Chondrocyte (in vitro differentiated cells): ENCODE measurements at regions not wholly inside any gene's neighbourhood (a gene's known extent, or its start where the extent isn't known, plus 50 kb on each side); places are given as distances from the start of the nearest gene placed in this dataset.
"Not testable (repeated sequence)": the region's sequence is repeated elsewhere in the genome, so short reads cannot be mapped to it uniquely, and the experiment has no call there.

Source experiments
- DNase-seq: peaks from one replicate; pipeline ENCODE4 v3.0.0; 2021; ENCODE audit warnings: mixed read lengths, low spot score
- H3K27ac Mint-ChIP-seq: one replicate; pipeline ENCODE4 v1.8.0; 2021; ENCODE audit warnings: mild to moderate bottlenecking, moderate library complexity, mixed read lengths; ENCODE audit not compliant: unreplicated experiment
- H3K27me3 Mint-ChIP-seq: 2 replicates; pipeline ENCODE4 v1.8.0; 2021; ENCODE audit warnings: low read depth, mixed read lengths
- H3K36me3 Mint-ChIP-seq: 2 replicates; pipeline ENCODE4 v1.8.0; 2021; ENCODE audit warnings: low read depth, mixed read lengths
- H3K4me1 Mint-ChIP-seq: 2 replicates; pipeline ENCODE4 v1.8.0; 2021; ENCODE audit warnings: low read depth, mild to moderate bottlenecking, mixed read lengths
- H3K4me3 Mint-ChIP-seq: one replicate; pipeline ENCODE4 v1.8.0; 2021; ENCODE audit warnings: mild to moderate bottlenecking, moderate library complexity, mixed read lengths; ENCODE audit not compliant: unreplicated experiment
- H3K9me3 Mint-ChIP-seq: 2 replicates; pipeline ENCODE4 v1.8.0; 2021; ENCODE audit warnings: low read depth, mixed read lengths
- CTCF ChIP-seq: fragments of 200-600 bp; sonication (generic); IDR thresholded peaks from 2 replicates; pipeline ENCODE4 v1.5.0; 2021; ENCODE audit warnings: antibody characterized with exemption, mild to moderate bottlenecking, moderate library complexity

- TF ChIP-seq CTCF, result no peak
- no peaks in the 10 kb centered on the region for H3K9me3 Mint-ChIP-seq
Observed at GRCh38 chr4:91729851-91730250, 573.9 kb upstream of the GRID2 start.

GRCh38 chr4:91734682-91735081 is 569.1 kb upstream of the GRID2 start:
- DNase-seq, result no peak
- no peaks in the 10 kb centered on the region for H3K36me3 Mint-ChIP-seq
- TF ChIP-seq CTCF, result peak; percentile 37
- no peaks in the 10 kb centered on the region for H3K4me1 Mint-ChIP-seq
- H3K9me3 Mint-ChIP-seq, result no peaks in the 10 kb centered on the region
- peaks cover 5% of the 10 kb centered on the region for H3K27me3 Mint-ChIP-seq
- H3K27ac Mint-ChIP-seq, result no peak overlapping the region
- no peak overlapping the region for H3K4me3 Mint-ChIP-seq

More at GRCh38 chr4:91729851-91730250, 573.9 kb upstream of the GRID2 start:
- Mint-ChIP-seq H3K4me3 (no peak overlapping the region), H3K27ac (no peak overlapping the region), H3K27me3 (peaks cover 4% of the 10 kb centered on the region), H3K4me1 (no peaks in the 10 kb centered on the region), H3K36me3 (no peaks in the 10 kb centered on the region)
- DNase-seq, result no peak

GRCh38 chr4:91738831-91739230 is 564.9 kb upstream of the GRID2 start:
- not testable (repeated sequence) for H3K36me3 Mint-ChIP-seq, DNase-seq, H3K9me3 Mint-ChIP-seq, H3K27ac Mint-ChIP-seq, H3K4me1 Mint-ChIP-seq, H3K4me3 Mint-ChIP-seq, H3K27me3 Mint-ChIP-seq

GRCh38 chr4:91746551-91746950 is 557.2 kb upstream of the GRID2 start:
- Mint-ChIP-seq H3K36me3 (no peaks in the 10 kb centered on the region), H3K4me3 (no peak overlapping the region), H3K27ac (no peak overlapping the region), H3K4me1 (no peaks in the 10 kb centered on the region), H3K27me3 (no peaks in the 10 kb centered on the region), H3K9me3 (peaks cover 11% of the 10 kb centered on the region)
- no peak for TF ChIP-seq CTCF
- DNase-seq, result no peak

GRCh38 chr4:91751961-91752360 is 551.8 kb upstream of the GRID2 start:
- no peaks in the 10 kb centered on the region for H3K9me3 Mint-ChIP-seq
- DNase-seq, result no peak
- H3K4me3 Mint-ChIP-seq, result no peak overlapping the region
- H3K4me1 Mint-ChIP-seq, result no peaks in the 10 kb centered on the region
- no peaks in the 10 kb centered on the region for H3K36me3 Mint-ChIP-seq
- no peaks in the 10 kb centered on the region for H3K27me3 Mint-ChIP-seq
- H3K27ac Mint-ChIP-seq, result no peak overlapping the region
- TF ChIP-seq CTCF, result no peak

GRCh38 chr4:91754716-91755115 is 549.0 kb upstream of the GRID2 start:
- Mint-ChIP-seq H3K27me3 (no peaks in the 10 kb centered on the region), H3K9me3 (no peaks in the 10 kb centered on the region), H3K4me1 (peaks cover 3% of the 10 kb centered on the region), H3K36me3 (no peaks in the 10 kb centered on the region), H3K27ac (no peak overlapping the region), H3K4me3 (no peak overlapping the region)
- no peak for TF ChIP-seq CTCF
- no peak for DNase-seq
